Activated B cell treated with CpG ODN at 0.5 μM for 24 hours (primary cell): ENCODE measurements at regions not wholly inside any gene's neighbourhood (a gene's known extent, or its start where the extent isn't known, plus 50 kb on each side); places are given as distances from the start of the nearest gene placed in this dataset.

Experiments
- ATAC-seq: fragments of 200-7000 bp; cut with Tn5 transposase; one replicate; pipeline ENCODE4 v1.10.0; 2021; ENCODE audit warnings: low read depth, mild to moderate bottlenecking, moderate library complexity
- CTCF ChIA-PET: fragments of 350-600 bp; sonication (Branson Sonifier 250); formaldehyde crosslinking; loops from one replicate; lab custom pipeline; 2021; ENCODE audit warnings: antibody characterized with exemption; lab: Charles Lee
- POLR2A ChIA-PET: fragments of 350-600 bp; sonication (Branson Sonifier 250); formaldehyde crosslinking; loops from one replicate; lab custom pipeline; 2021; ENCODE audit warnings: antibody characterized with exemption; lab: Charles Lee
- DNase-seq: peaks from one replicate; pipeline ENCODE4 v3.0.0; 2022
- H3K27ac Mint-ChIP-seq: one replicate; pipeline ENCODE4 v1.8.0; 2020; ENCODE audit warnings: mixed read lengths
- H3K27me3 Mint-ChIP-seq: one replicate; pipeline ENCODE4 v1.8.0; 2021; ENCODE audit warnings: mixed read lengths
- H3K36me3 Mint-ChIP-seq: one replicate; pipeline ENCODE4 v1.8.0; 2021; ENCODE audit warnings: low read depth, mixed read lengths
- H3K4me1 Mint-ChIP-seq: one replicate; pipeline ENCODE4 v1.8.0; 2021; ENCODE audit warnings: mixed read lengths
- H3K4me3 Mint-ChIP-seq: one replicate; pipeline ENCODE4 v1.8.0; 2020; ENCODE audit warnings: mild to moderate bottlenecking, mixed read lengths
- H3K9me3 Mint-ChIP-seq: one replicate; pipeline ENCODE4 v1.8.0; 2020; ENCODE audit warnings: mixed read lengths
- intact Hi-C: fragments of 100-400 bp; cut with micrococcal nuclease; formaldehyde crosslinking; loops from one replicate; pipeline ENCODE4 v1.15.1; 2024
- TF ChIP-seq, protein P1 (sequence below): fragments of 200-600 bp; IDR thresholded peaks from one replicate; pipeline ENCODE4 v1.8.0; 2022; ENCODE audit warnings: antibody characterized with exemption, mild to moderate bottlenecking

- CTCF ChIA-PET: no interaction called here
- Mint-ChIP-seq H3K36me3 (no peaks in the 10 kb centered on the region), H3K9me3 (no peaks in the 10 kb centered on the region), H3K4me1 (no peaks in the 10 kb centered on the region), H3K4me3 (no peak overlapping the region), H3K27me3 (peaks cover 3% of the 10 kb centered on the region), H3K27ac (no peak overlapping the region)
- intact Hi-C loops: no loop called here
- ATAC-seq (no peak), DNase-seq (no peak)
- POLR2A ChIA-PET: no interaction called here
- TF ChIP-seq, protein P1, sequence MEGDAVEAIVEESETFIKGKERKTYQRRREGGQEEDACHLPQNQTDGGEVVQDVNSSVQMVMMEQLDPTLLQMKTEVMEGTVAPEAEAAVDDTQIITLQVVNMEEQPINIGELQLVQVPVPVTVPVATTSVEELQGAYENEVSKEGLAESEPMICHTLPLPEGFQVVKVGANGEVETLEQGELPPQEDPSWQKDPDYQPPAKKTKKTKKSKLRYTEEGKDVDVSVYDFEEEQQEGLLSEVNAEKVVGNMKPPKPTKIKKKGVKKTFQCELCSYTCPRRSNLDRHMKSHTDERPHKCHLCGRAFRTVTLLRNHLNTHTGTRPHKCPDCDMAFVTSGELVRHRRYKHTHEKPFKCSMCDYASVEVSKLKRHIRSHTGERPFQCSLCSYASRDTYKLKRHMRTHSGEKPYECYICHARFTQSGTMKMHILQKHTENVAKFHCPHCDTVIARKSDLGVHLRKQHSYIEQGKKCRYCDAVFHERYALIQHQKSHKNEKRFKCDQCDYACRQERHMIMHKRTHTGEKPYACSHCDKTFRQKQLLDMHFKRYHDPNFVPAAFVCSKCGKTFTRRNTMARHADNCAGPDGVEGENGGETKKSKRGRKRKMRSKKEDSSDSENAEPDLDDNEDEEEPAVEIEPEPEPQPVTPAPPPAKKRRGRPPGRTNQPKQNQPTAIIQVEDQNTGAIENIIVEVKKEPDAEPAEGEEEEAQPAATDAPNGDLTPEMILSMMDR: no peak
Measured at GRCh38 chr4:100960232-100960631, 387.1 kb downstream of the PPP3CA start.

GRCh38 chr4:100954046-100954445 lies 393.3 kb downstream of the PPP3CA start:
- no peaks in the 10 kb centered on the region for H3K9me3 Mint-ChIP-seq
- ATAC-seq (no peak), DNase-seq (no peak)
- CTCF ChIA-PET: no interaction called here
- H3K36me3 Mint-ChIP-seq: no peaks in the 10 kb centered on the region
- H3K4me3 Mint-ChIP-seq: no peak overlapping the region
- H3K4me1 Mint-ChIP-seq: no peaks in the 10 kb centered on the region
- H3K27ac Mint-ChIP-seq: no peak overlapping the region
- TF ChIP-seq, protein P1: no peak
- peaks cover 5% of the 10 kb centered on the region for H3K27me3 Mint-ChIP-seq
- intact Hi-C loops: no loop called here
- POLR2A ChIA-PET: no interaction called here

DNA sequence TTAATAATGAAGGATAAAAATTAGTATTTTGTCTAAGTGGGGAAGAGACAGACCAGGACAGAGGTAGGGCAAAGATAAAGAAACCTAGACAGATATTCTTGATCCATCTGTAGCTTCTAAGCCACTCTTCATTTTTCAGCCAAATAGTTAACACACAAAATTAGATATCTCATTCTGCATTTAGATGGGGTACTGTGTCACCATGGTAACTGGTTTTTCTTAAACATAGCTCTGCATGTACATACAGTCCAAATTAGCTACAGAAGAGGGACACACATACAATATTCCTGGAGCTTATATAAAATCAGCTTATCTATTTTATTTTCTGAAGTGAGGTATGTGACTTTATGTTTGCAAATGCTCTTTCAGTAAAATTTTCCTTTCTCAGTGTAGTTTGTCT lies 393.7 kb downstream of the PPP3CA start:
- CTCF ChIA-PET: interaction anchor here (0.7 kb wide), 1 partner anchor 10 kb away, joined by 3 read pairs; no protein-coding TSS in a partner anchor
- Mint-ChIP-seq H3K36me3 (no peaks in the 10 kb centered on the region), H3K27ac (no peak overlapping the region), H3K9me3 (no peaks in the 10 kb centered on the region), H3K4me3 (no peak overlapping the region), H3K4me1 (no peaks in the 10 kb centered on the region), H3K27me3 (peaks cover 6% of the 10 kb centered on the region)
- intact Hi-C loops: no loop called here
- TF ChIP-seq, protein P1: no peak
- DNase-seq: no peak
- ATAC-seq: no peak
- POLR2A ChIA-PET: no interaction called here

GRCh38 chr4:100952590-100952989 lies 394.7 kb downstream of the PPP3CA start:
- no peaks in the 10 kb centered on the region for H3K36me3 Mint-ChIP-seq
- TF ChIP-seq, protein P1: no peak
- H3K27ac Mint-ChIP-seq: no peak overlapping the region
- no peaks in the 10 kb centered on the region for H3K4me1 Mint-ChIP-seq
- no peaks in the 10 kb centered on the region for H3K9me3 Mint-ChIP-seq
- intact Hi-C loops: no loop called here
- no peak overlapping the region for H3K4me3 Mint-ChIP-seq
- ChIA-PET POLR2A (no interaction called here), CTCF (no interaction called here)
- DNase-seq (no peak), ATAC-seq (no peak)
- H3K27me3 Mint-ChIP-seq: peaks cover 6% of the 10 kb centered on the region

- Mint-ChIP-seq H3K36me3 (no peaks in the 10 kb centered on the region), H3K4me1 (peaks cover 2% of the 10 kb centered on the region), H3K27me3 (peaks cover 2% of the 10 kb centered on the region), H3K27ac (no peak overlapping the region), H3K9me3 (peaks cover 3% of the 10 kb centered on the region), H3K4me3 (no peak overlapping the region)
- CTCF ChIA-PET: no interaction called here
- POLR2A ChIA-PET: no interaction called here
- no peak for ATAC-seq
- TF ChIP-seq, protein P1: no peak
- no peak for DNase-seq
- intact Hi-C loops: no loop called here
Measured at GRCh38 chr4:100949350-100949935, 397.9 kb downstream of the PPP3CA start.
